H1 (cell line): ENCODE measurements at regions not wholly inside any gene's neighbourhood (a gene's known extent, or its start where the extent isn't known, plus 50 kb on each side); places are given as distances from the start of the nearest gene placed in this dataset.

ENCODE experiments used
- CTCF ChIA-PET: fragments of 300-600 bp; sonication (Branson Sonifier 250); formaldehyde crosslinking; loops from one replicate; lab custom pipeline; 2021; ENCODE audit not compliant: partially characterized antibody; lab: Charles Lee
- POLR2A ChIA-PET: fragments of 300-600 bp; sonication (Branson Sonifier 250); formaldehyde crosslinking; loops from one replicate; lab custom pipeline; 2021; ENCODE audit warnings: inconsistent platforms; ENCODE audit not compliant: partially characterized antibody; lab: Charles Lee
- DNase-seq, 2 experiments: peaks; one replicate each; pipeline versions ENCODE4 v3.0.0 to v3.0.0-alpha.2; 2010 to 2022; ENCODE audit warnings: low spot score in 2 of 2, low read depth in 1 of 2, mixed read lengths in 1 of 2
- FAIRE-seq: peaks from 2 replicates; lab custom pipeline; 2011; peaks lifted over from hg19 to GRCh38; lab: Jason Lieb, UNC
- H2AFZ ChIP-seq: 2 replicates; pipeline ENCODE4 v1.8.1; 2012; ENCODE audit warnings: low read length, inconsistent platforms
- H2AK5ac ChIP-seq: 2 replicates; pipeline ENCODE4 v1.6.1; 2013; ENCODE audit warnings: low read depth, low read length
- H2BK120ac ChIP-seq: replicated peaks from 2 replicates; pipeline ENCODE3; 2013; ENCODE audit warnings: low read depth, low read length, inconsistent platforms
- H2BK12ac ChIP-seq: 2 replicates; pipeline ENCODE4 v1.6.1; 2013; ENCODE audit warnings: low read depth, low read length
- H2BK15ac ChIP-seq: 2 replicates; pipeline ENCODE4 v1.6.1; 2013; ENCODE audit warnings: low read length
- H2BK20ac ChIP-seq: 2 replicates; pipeline ENCODE4 v1.6.1; 2013; ENCODE audit warnings: low read length
- H2BK5ac ChIP-seq: 2 replicates; pipeline ENCODE4 v1.6.1; 2013; ENCODE audit warnings: low read depth, low read length
- H3K14ac ChIP-seq: 2 replicates; pipeline ENCODE4 v1.6.1; 2013; ENCODE audit warnings: inconsistent platforms; ENCODE audit not compliant: insufficient read length
- H3K18ac ChIP-seq: 2 replicates; pipeline ENCODE4 v1.6.1; 2013; ENCODE audit warnings: low read length; ENCODE audit errors: extremely low read depth
- H3K23ac ChIP-seq: 2 replicates; pipeline ENCODE4 v1.6.1; 2013; ENCODE audit warnings: inconsistent platforms; ENCODE audit not compliant: insufficient read length
- H3K23me2 ChIP-seq: 2 replicates; pipeline ENCODE4 v1.6.1; 2013; ENCODE audit warnings: low read depth, low read length
- H3K27ac ChIP-seq: 2 replicates; pipeline ENCODE4 v1.6.1; 2011; ENCODE audit warnings: low read depth, low read length, inconsistent platforms
- H3K27me3 ChIP-seq, 4 experiments: replicated peaks in 1 of 4; 1 replicate in 1 of 4; 2 replicates in 3 of 4; pipeline versions ENCODE4 v1.6.1 to v1.8.1; 2011 to 2013; ENCODE audit warnings: low read length in 3 of 4, mild to moderate bottlenecking in 3 of 4, inconsistent platforms in 2 of 4, mixed read lengths in 2 of 4, moderate library complexity in 1 of 4; ENCODE audit not compliant: control insufficient read depth in 3 of 4, insufficient read depth in 3 of 4; ENCODE audit errors: extremely low read depth in 1 of 4
- H3K36me3 ChIP-seq, 4 experiments: 2 replicates each; pipeline versions ENCODE4 v1.6.1 to v1.8.1; 2011 to 2013; ENCODE audit warnings: mild to moderate bottlenecking in 4 of 4, low read length in 3 of 4, moderate library complexity in 2 of 4, control low read depth in 1 of 4, inconsistent platforms in 1 of 4; ENCODE audit not compliant: insufficient read depth in 4 of 4, control insufficient read depth in 2 of 4
- H3K4ac ChIP-seq: replicated peaks from 2 replicates; pipeline ENCODE3; 2013; ENCODE audit warnings: low read length, low read depth, mixed read lengths, inconsistent platforms; ENCODE audit not compliant: insufficient read length
- H3K4me1 ChIP-seq, 4 experiments: replicated peaks in 1 of 4; 1 replicate in 1 of 4; 2 replicates in 3 of 4; pipeline versions ENCODE4 v1.6.1 to v1.8.1; 2011 to 2013; ENCODE audit warnings: low read length in 3 of 4, inconsistent platforms in 2 of 4, mixed read lengths in 1 of 4; ENCODE audit not compliant: insufficient read depth in 4 of 4, control insufficient read depth in 3 of 4
- H3K4me2 ChIP-seq, 2 experiments: 2 replicates each; pipeline versions ENCODE4 v1.6.1 to v1.8.1; 2011 to 2013; ENCODE audit warnings: low read depth in 2 of 2, low read length in 2 of 2, control low read depth in 1 of 2, inconsistent platforms in 1 of 2, mild to moderate bottlenecking in 1 of 2; ENCODE audit not compliant: insufficient read depth in 1 of 2
- H3K4me3 ChIP-seq, 4 experiments: fragments of 200-600, 300-600 bp in 1 of 4; sonication (generic), shearing (Covaris generic), sonication (Bioruptor Twin) in 1 of 4; 2 replicates each; pipeline versions ENCODE4 v1.5.1 to v1.8.1; 2011 to 2016; ENCODE audit warnings: low read length in 4 of 4, low read depth in 3 of 4, control low read depth in 2 of 4, inconsistent platforms in 2 of 4, mild to moderate bottlenecking in 2 of 4, mixed read lengths in 1 of 4, moderate library complexity in 1 of 4; ENCODE audit not compliant: insufficient read depth in 2 of 4; ENCODE audit errors: extremely low read depth in 1 of 4
- H3K56ac ChIP-seq: replicated peaks from 2 replicates; pipeline ENCODE3; 2013; ENCODE audit warnings: low read depth, mild to moderate bottlenecking, mixed read lengths, low read length, inconsistent platforms; ENCODE audit not compliant: insufficient read length
- H3K79me1 ChIP-seq: 2 replicates; pipeline ENCODE4 v1.6.1; 2013; ENCODE audit warnings: low read depth, low read length, control low read depth
- H3K79me2 ChIP-seq, 2 experiments: 2 replicates each; pipeline versions ENCODE4 v1.6.1 to v1.8.1; 2012 to 2013; ENCODE audit warnings: low read length in 2 of 2, mild to moderate bottlenecking in 2 of 2, inconsistent platforms in 1 of 2; ENCODE audit not compliant: insufficient read depth in 2 of 2, control insufficient read depth in 1 of 2
- H3K9ac ChIP-seq, 4 experiments: replicated peaks in 1 of 4; 1 replicate in 1 of 4; 2 replicates in 3 of 4; pipeline versions ENCODE4 v1.6.1 to v1.8.1; 2011 to 2013; ENCODE audit warnings: low read depth in 3 of 4, low read length in 3 of 4, control low read depth in 2 of 4, mild to moderate bottlenecking in 2 of 4, moderate library complexity in 2 of 4, inconsistent platforms in 1 of 4; ENCODE audit errors: extremely low read depth in 1 of 4
- H3K9me3 ChIP-seq, 2 experiments: 2 replicates each; pipeline versions ENCODE4 v1.6.1 to v1.8.1; 2012 to 2013; ENCODE audit warnings: mild to moderate bottlenecking in 2 of 2, moderate library complexity in 2 of 2, control low read depth in 1 of 2, inconsistent platforms in 1 of 2, low read depth in 1 of 2, low read length in 1 of 2, mixed read lengths in 1 of 2; ENCODE audit not compliant: insufficient read depth in 2 of 2
- H4K20me1 ChIP-seq, 2 experiments: replicated peaks in 1 of 2; 2 replicates each; pipeline versions ENCODE3 to v1.8.1; 2011 to 2013; ENCODE audit warnings: inconsistent platforms in 2 of 2, low read length in 2 of 2, mild to moderate bottlenecking in 1 of 2; ENCODE audit not compliant: insufficient read depth in 2 of 2, control insufficient read depth in 1 of 2
- H4K5ac ChIP-seq: 2 replicates; pipeline ENCODE4 v1.6.1; 2013; ENCODE audit warnings: low read length, low read depth, mixed read lengths, inconsistent platforms; ENCODE audit not compliant: insufficient read length
- H4K8ac ChIP-seq: 2 replicates; pipeline ENCODE4 v1.8.0; 2013; ENCODE audit warnings: mild to moderate bottlenecking, moderate library complexity, low read length, inconsistent platforms; ENCODE audit not compliant: insufficient read depth; ENCODE audit errors: extremely low read depth
- H4K91ac ChIP-seq: replicated peaks from 2 replicates; pipeline ENCODE3; 2013; ENCODE audit warnings: low read length, mixed read lengths, inconsistent platforms; ENCODE audit not compliant: insufficient read length
- CHD1 ChIP-seq: IDR thresholded peaks from 2 replicates; pipeline ENCODE4 v1.6.1; 2012; ENCODE audit warnings: low read depth, low read length, improper control_type of control experiment
- EGR1 ChIP-seq: IDR thresholded peaks from 2 replicates; pipeline ENCODE4 v1.6.1; 2011; ENCODE audit warnings: low read depth, low read length, borderline replicate concordance
- EP300 ChIP-seq, 2 experiments: IDR thresholded peaks; 1 replicate in 1 of 2; 2 replicates in 1 of 2; pipeline ENCODE4 v1.6.1; 2011 to 2012; ENCODE audit warnings: low read depth in 2 of 2, low read length in 2 of 2, mild to moderate bottlenecking in 2 of 2, borderline replicate concordance in 1 of 2, inconsistent platforms in 1 of 2, moderate library complexity in 1 of 2
- KDM5A ChIP-seq: fragments of 200-600 bp; IDR thresholded peaks from 2 replicates; pipeline ENCODE4 v1.7.1; 2012; ENCODE audit warnings: mild to moderate bottlenecking, low read length, inconsistent platforms, mixed read lengths
- POLR2A ChIP-seq, 2 experiments: IDR thresholded peaks; 1 replicate in 1 of 2; 2 replicates in 1 of 2; pipeline ENCODE4 v1.6.1; 2011; ENCODE audit warnings: low read depth in 2 of 2, low read length in 2 of 2, mild to moderate bottlenecking in 2 of 2; ENCODE audit errors: control extremely low read depth in 1 of 2
- POU5F1 ChIP-seq: IDR thresholded peaks from 2 replicates; pipeline ENCODE4 v1.6.1; 2011; ENCODE audit warnings: low read depth, mild to moderate bottlenecking, low read length, moderate library complexity
- RBBP5 ChIP-seq: IDR thresholded peaks from 2 replicates; pipeline ENCODE4 v1.7.1; 2012; ENCODE audit warnings: low read depth, mild to moderate bottlenecking, inconsistent platforms, low read length, moderate library complexity, borderline replicate concordance
- RFX5 ChIP-seq: IDR thresholded peaks from 2 replicates; pipeline ENCODE4 v1.6.1; 2011; ENCODE audit warnings: low read depth, low read length, improper control_type of control experiment, borderline replicate concordance
- SAP30 ChIP-seq: fragments of 300-600 bp; sonication (generic); IDR thresholded peaks from 2 replicates; pipeline ENCODE4 v1.7.1; 2012; ENCODE audit warnings: low read length, moderate library complexity, mild to moderate bottlenecking, inconsistent platforms; ENCODE audit not compliant: insufficient read depth, insufficient replicate concordance
- SIN3A ChIP-seq, 2 experiments: IDR thresholded peaks in 1 of 2; conservative IDR thresholded peaks in 1 of 2; 2 replicates each; pipeline ENCODE4 v1.6.1; 2011 to 2012; ENCODE audit warnings: low read length in 2 of 2, improper control_type of control experiment in 1 of 2, low read depth in 1 of 2, mild to moderate bottlenecking in 1 of 2
- SP1 ChIP-seq: IDR thresholded peaks from 2 replicates; pipeline ENCODE4 v1.6.1; 2011; ENCODE audit warnings: low read depth, low read length
- SP4 ChIP-seq: IDR thresholded peaks from 2 replicates; pipeline ENCODE4 v1.6.1; 2012; ENCODE audit warnings: low read length, inconsistent platforms
- TAF1 ChIP-seq: IDR thresholded peaks from 2 replicates; pipeline ENCODE4 v1.6.1; 2011; ENCODE audit warnings: mild to moderate bottlenecking, low read depth, low read length
- TAF7 ChIP-seq: optimal IDR thresholded peaks from 2 replicates; pipeline ENCODE3; 2011; ENCODE audit warnings: low read depth, mild to moderate bottlenecking, inconsistent platforms, low read length, moderate library complexity, borderline replicate concordance
- YY1 ChIP-seq: IDR thresholded peaks from 2 replicates; pipeline ENCODE4 v1.6.1; 2011; ENCODE audit warnings: low read depth, mild to moderate bottlenecking, low read length
- WGBS, 2 experiments: shearing (Covaris generic) in 1 of 2; methylation state at CpG; one replicate each; pipeline versions ENCODE4 v1.1.6 to v1.1.7; 2013 to 2015; ENCODE audit warnings: low lambda C conversion rate in 2 of 2, mixed read lengths in 2 of 2, inconsistent platforms in 1 of 2, low coverage in 1 of 2, missing lambda C conversion rate in 1 of 2; ENCODE audit not compliant: insufficient replicate concordance in 2 of 2, insufficient coverage in 1 of 2, insufficient read length in 1 of 2; ENCODE audit errors: extremely low coverage in 1 of 2, missing lambda C conversion rate in 1 of 2; 5-methylcytosine and 5-hydroxymethylcytosine counted together

DNA sequence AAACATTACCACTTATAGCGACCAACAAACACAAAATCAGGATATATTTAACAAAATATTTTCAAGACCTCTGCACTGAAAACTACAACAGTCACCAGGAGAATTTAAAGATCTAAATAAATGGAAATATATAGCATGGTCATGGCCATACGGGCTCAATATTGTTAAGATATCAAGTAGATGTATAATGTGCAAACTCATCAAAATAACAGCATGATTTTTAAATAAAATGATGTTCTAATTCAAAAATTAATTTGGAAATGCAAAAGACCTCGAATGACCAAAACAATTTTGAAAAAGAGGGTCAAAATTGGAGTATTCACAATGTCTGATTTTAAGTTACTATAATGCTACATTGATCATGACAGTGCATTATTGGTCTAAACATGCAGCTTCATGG is 159.1 kb upstream of the NDN start:
- Histone ChIP-seq H3K36me3 (no peaks in the 10 kb centered on the region), H3K18ac (no peak overlapping the region), H3K4me2 (no peak overlapping the region), H2AFZ (no peak overlapping the region), H3K27ac (no peak overlapping the region), H3K27me3 (no peaks in the 10 kb centered on the region), H3K14ac (no peak overlapping the region), H4K20me1 (no peaks in the 10 kb centered on the region), H2BK15ac (no peak overlapping the region), H4K8ac (no peak overlapping the region), H3K4me1 (no peaks in the 10 kb centered on the region), H3K56ac (no peak overlapping the region), H2BK5ac (no peak overlapping the region), H2BK120ac (no peak overlapping the region), H2BK20ac (no peak overlapping the region), H3K4me3 (no peak overlapping the region), H4K91ac (no peak overlapping the region), H3K9ac (no peak overlapping the region), H3K23me2 (no peaks in the 10 kb centered on the region), H3K23ac (no peak overlapping the region), H2BK12ac (no peak overlapping the region), H3K4ac (no peak overlapping the region), H2AK5ac (no peak overlapping the region), H3K79me1 (no peaks in the 10 kb centered on the region), H3K9me3 (peaks cover 20 to 21% of the 10 kb centered on the region in 2 experiments; a peak in 3 of 4 replicates), H3K79me2 (no peaks in the 10 kb centered on the region), H4K5ac (no peak overlapping the region)
- POLR2A ChIA-PET: no interaction called here
- CTCF ChIA-PET: no interaction called here
- DNase-seq (no peak), FAIRE-seq (no peak)
- TF ChIP-seq TAF7 (no peak), CHD1 (no peak), KDM5A (no peak), RFX5 (no peak), EP300 (IDR thresholded peaks at IDR 0.05; ENCODE audit: borderline replicate concordance in 1 of 2, low read depth in 2 of 2, low read length in 2 of 2) (no peak), SIN3A (conservative IDR thresholded peaks at IDR 0.05 in 1 of 2, IDR thresholded peaks at IDR 0.05 in 1 of 2; ENCODE audit: low read depth in 1 of 2, low read length in 2 of 2) (no peak), SP4 (no peak), SP1 (no peak), RBBP5 (no peak), POLR2A (IDR thresholded peaks at IDR 0.05; ENCODE audit: control extremely low read depth in 1 of 2, low read depth in 2 of 2, low read length in 2 of 2) (no peak), POU5F1 (no peak), EGR1 (no peak), SAP30 (no peak), YY1 (no peak), TAF1 (no peak)
- 52% methylated on average over 3 of the region's 3 CpGs; no CpG with 5 or more reads in 1 of the 2 experiments for WGBS, 2 experiments
